ENCODE measurements at regions not wholly inside any gene's neighbourhood (a gene's known extent, or its start where the extent isn't known, plus 50 kb on each side); places are given as distances from the start of the nearest gene placed in this dataset.

GRCh38 chr11:115999437-115999836 is 495.2 kb upstream of the CADM1 start:
- no peak overlapping the region for H3K4me3 ChIP-seq
- no peak overlapping the region for H3K27ac ChIP-seq
- H3K27me3 ChIP-seq: no peaks in the 10 kb centered on the region
- H3K4me1 ChIP-seq: no peaks in the 10 kb centered on the region
- intact Hi-C loops (cut with DNase I): no loop called here
- no peaks in the 10 kb centered on the region for H3K36me3 ChIP-seq
- no peak for DNase-seq
- H3K9me3 ChIP-seq: no peaks in the 10 kb centered on the region
- TF ChIP-seq CTCF (IDR thresholded peaks at IDR 0.05) (no peak), POLR2A (IDR thresholded peaks at IDR 0.05) (no peak)

- no peaks in the 10 kb centered on the region for H3K4me1 ChIP-seq
- no peak overlapping the region for H3K27ac ChIP-seq
- no peaks in the 10 kb centered on the region for H3K9me3 ChIP-seq
- no peak overlapping the region for H3K4me3 ChIP-seq
- H3K36me3 ChIP-seq: no peaks in the 10 kb centered on the region
- 58 to 69% methylated on average over 3 of the region's 3 CpGs for WGBS, 2 donors
- TF ChIP-seq CTCF (IDR thresholded peaks at IDR 0.05) (no peak), POLR2A (IDR thresholded peaks at IDR 0.05) (no peak)
- no peaks in the 10 kb centered on the region for H3K27me3 ChIP-seq
- no peak for DNase-seq
- intact Hi-C loops (cut with DNase I): no loop called here
These were observed 492.6 kb upstream of the CADM1 start for GRCh38 chr11:115996808-115997188.

- H3K4me3 ChIP-seq: no peak overlapping the region
- TF ChIP-seq CTCF (IDR thresholded peaks at IDR 0.05) (no peak), POLR2A (IDR thresholded peaks at IDR 0.05) (no peak)
- H3K36me3 ChIP-seq: no peaks in the 10 kb centered on the region
- no peak overlapping the region for H3K27ac ChIP-seq
- DNase-seq: no peak
- intact Hi-C loops (cut with DNase I): no loop called here
- no peaks in the 10 kb centered on the region for H3K27me3 ChIP-seq
- H3K4me1 ChIP-seq: no peaks in the 10 kb centered on the region
- H3K9me3 ChIP-seq: no peaks in the 10 kb centered on the region
- 79 to 94% methylated on average over 5 of the region's 5 CpGs for WGBS, 2 donors
These were observed 492.1 kb upstream of the CADM1 start for GRCh38 chr11:115996125-115996807.

- TF ChIP-seq CTCF (IDR thresholded peaks at IDR 0.05): no peak
- TF ChIP-seq POLR2A (IDR thresholded peaks at IDR 0.05): no peak
- WGBS, 2 donors: 85 to 94% methylated on average over 4 to 5 of the region's 5 CpGs
- intact Hi-C loops (cut with DNase I): no loop called here
These were observed 489.4 kb upstream of the CADM1 start for GRCh38 chr11:115993590-115993989.

GRCh38 chr11:115990004-115990447 is 485.8 kb upstream of the CADM1 start:
- 44 to 50% methylated on average over 8 to 18 of the region's 19 CpGs for WGBS, 2 donors
- intact Hi-C loops (cut with DNase I): no loop called here
- TF ChIP-seq POLR2A (IDR thresholded peaks at IDR 0.05) (no peak), CTCF (IDR thresholded peaks at IDR 0.05) (peak; percentile 25 to 64 (median 48))
- Histone ChIP-seq H3K9me3 (no peaks in the 10 kb centered on the region), H3K27ac (no peak overlapping the region), H3K4me3 (no peak overlapping the region), H3K4me1 (no peaks in the 10 kb centered on the region), H3K27me3 (no peaks in the 10 kb centered on the region), H3K36me3 (no peaks in the 10 kb centered on the region)
- no peak for DNase-seq

More at GRCh38 chr11:115993590-115993989, 489.4 kb upstream of the CADM1 start:
- H3K4me1 ChIP-seq: no peaks in the 10 kb centered on the region
- no peak overlapping the region for H3K27ac ChIP-seq
- no peaks in the 10 kb centered on the region for H3K36me3 ChIP-seq
- DNase-seq: no peak
- no peaks in the 10 kb centered on the region for H3K27me3 ChIP-seq
- H3K9me3 ChIP-seq: no peaks in the 10 kb centered on the region
- no peak overlapping the region for H3K4me3 ChIP-seq

Measured in esophagus squamous epithelium (tissue), 5 donors.